ENCODE measurements at regions not wholly inside any gene's neighbourhood (a gene's known extent, or its start where the extent isn't known, plus 50 kb on each side); places are given as distances from the start of the nearest gene placed in this dataset.

GRCh38 chr20:54292185-54292584, 84.3 kb downstream of the PFDN4 start:
- TF ChIP-seq MYC (IDR thresholded peaks at IDR 0.05; ENCODE audit: borderline replicate concordance, low read length) (no peak), GATA3 (IDR thresholded peaks at IDR 0.05; ENCODE audit: borderline replicate concordance) (no peak), JUN (IDR thresholded peaks at IDR 0.05) (no peak), CHD4 (IDR thresholded peaks at IDR 0.05; ENCODE audit: borderline replicate concordance) (no peak), POLR2A (IDR thresholded peaks at IDR 0.05; ENCODE audit: low read length) (no peak), CHD2 (IDR thresholded peaks at IDR 0.05; ENCODE audit: low read length, partially characterized antibody) (no peak), RAD21 (conservative IDR thresholded peaks at IDR 0.05 in 1 of 2, IDR thresholded peaks at IDR 0.05 in 1 of 2) (no peak), HMGXB4 (CRISPR knock-in tag; IDR thresholded peaks at IDR 0.05; ENCODE audit: borderline replicate concordance) (no peak)
